CD4-positive, CD25-positive, alpha-beta regulatory T cell (primary cell): ENCODE measurements at regions not wholly inside any gene's neighbourhood (a gene's known extent, or its start where the extent isn't known, plus 50 kb on each side); places are given as distances from the start of the nearest gene placed in this dataset.

ENCODE experiments used
- ATAC-seq, 2 donors: fragments of 150-1000 bp; cut with Tn5 transposase; one replicate each; pipeline ENCODE4 v1.10.0; 2021; ENCODE audit warnings: low read depth in 2 of 2, moderate number of reproducible peaks in 2 of 2, moderate library complexity in 1 of 2
- DNase-seq, 3 donors: peaks; one replicate each; pipeline versions ENCODE4 v3.0.0 to v3.0.0-alpha.2; 2012 to 2022; ENCODE audit warnings: mixed read lengths in 1 of 3
- H3K27ac ChIP-seq: one replicate; pipeline ENCODE4 v1.7.0; 2013; ENCODE audit warnings: mild to moderate bottlenecking, low read length; ENCODE audit not compliant: insufficient read depth, poor library complexity, severe bottlenecking
- H3K27me3 ChIP-seq: one replicate; pipeline ENCODE4 v1.7.0; 2013; ENCODE audit warnings: low read length; ENCODE audit not compliant: control insufficient read depth, insufficient read depth
- H3K36me3 ChIP-seq: one replicate; pipeline ENCODE4 v1.7.0; 2013; ENCODE audit warnings: mild to moderate bottlenecking, low read length, moderate library complexity; ENCODE audit not compliant: control insufficient read depth, insufficient read depth
- H3K4me1 ChIP-seq: 2 replicates; pipeline ENCODE4 v1.7.0; 2013; ENCODE audit warnings: mild to moderate bottlenecking, low read length; ENCODE audit not compliant: insufficient read depth, control insufficient read depth, poor library complexity, severe bottlenecking
- H3K4me3 ChIP-seq: one replicate; pipeline ENCODE4 v1.7.0; 2013; ENCODE audit warnings: low read depth, mild to moderate bottlenecking, low read length, moderate library complexity
- H3K9me3 ChIP-seq, 2 experiments: 1 replicate in 1 of 2; 2 replicates in 1 of 2; pipeline ENCODE4 v1.7.0; 2013; ENCODE audit warnings: low read length in 2 of 2, mild to moderate bottlenecking in 1 of 2, moderate library complexity in 1 of 2; ENCODE audit not compliant: control insufficient read depth in 2 of 2
- H3K27ac Mint-ChIP-seq, 3 donors: one replicate each; pipeline ENCODE4 v1.8.0; 2020 to 2022; ENCODE audit warnings: mild to moderate bottlenecking in 3 of 3, mixed read lengths in 3 of 3, moderate library complexity in 2 of 3
- H3K27me3 Mint-ChIP-seq: one replicate; pipeline ENCODE4 v1.8.0; 2022; ENCODE audit warnings: mild to moderate bottlenecking, mixed read lengths
- H3K36me3 Mint-ChIP-seq: one replicate; pipeline ENCODE4 v1.8.0; 2020; ENCODE audit warnings: mixed read lengths
- H3K4me1 Mint-ChIP-seq, 4 donors: one replicate each; pipeline ENCODE4 v1.8.0; 2020 to 2022; ENCODE audit warnings: mixed read lengths in 4 of 4, mild to moderate bottlenecking in 1 of 4
- H3K4me3 Mint-ChIP-seq, 4 donors: one replicate each; pipeline ENCODE4 v1.8.0; 2020 to 2022; ENCODE audit warnings: mild to moderate bottlenecking in 4 of 4, mixed read lengths in 4 of 4, moderate library complexity in 3 of 4
- H3K9me3 Mint-ChIP-seq, 7 donors: one replicate each; pipeline ENCODE4 v1.8.0; 2020 to 2022; ENCODE audit warnings: mixed read lengths in 7 of 7, mild to moderate bottlenecking in 3 of 7, moderate library complexity in 2 of 7

- ATAC-seq = no peak
- H3K27me3 ChIP-seq = peaks cover 2% of the 10 kb centered on the region
These were observed 72.2 kb upstream of the ADPGK start for GRCh38 chr15:72855791-72856190.

GRCh38 chr15:72852273-72852672, 68.7 kb upstream of the ADPGK start:
- H3K27ac ChIP-seq = no peak overlapping the region

More at GRCh38 chr15:72855791-72856190, 72.2 kb upstream of the ADPGK start:
- no peaks in the 10 kb centered on the region for H3K4me1 ChIP-seq
- DNase-seq = no peak
- Mint-ChIP-seq H3K9me3 (peaks cover 0 to 2% (median 0%) of the 10 kb centered on the region in 7 donors), H3K4me1 (no peaks in the 10 kb centered on the region), H3K4me3 (no peak overlapping the region), H3K36me3 (no peaks in the 10 kb centered on the region), H3K27me3 (peaks cover 25% of the 10 kb centered on the region), H3K27ac (no peak overlapping the region)
- no peak overlapping the region for H3K4me3 ChIP-seq
- H3K9me3 ChIP-seq = no peaks in the 10 kb centered on the region
- H3K27ac ChIP-seq = no peak overlapping the region
- no peaks in the 10 kb centered on the region for H3K36me3 ChIP-seq

GRCh38 chr15:72851586-72851985, 68.0 kb upstream of the ADPGK start:
- Mint-ChIP-seq H3K4me3 (no peak overlapping the region), H3K27ac (no peak overlapping the region), H3K36me3 (no peaks in the 10 kb centered on the region), H3K9me3 (peaks cover 0 to 2% (median 0%) of the 10 kb centered on the region in 7 donors), H3K4me1 (no peaks in the 10 kb centered on the region), H3K27me3 (peaks cover 24% of the 10 kb centered on the region)
- Histone ChIP-seq H3K36me3 (no peaks in the 10 kb centered on the region), H3K27me3 (peaks cover 3% of the 10 kb centered on the region), H3K4me1 (no peaks in the 10 kb centered on the region), H3K9me3 (no peaks in the 10 kb centered on the region), H3K4me3 (no peak overlapping the region), H3K27ac (no peak overlapping the region)
- ATAC-seq = no peak
- no peak for DNase-seq

More at GRCh38 chr15:72852273-72852672, 68.7 kb upstream of the ADPGK start:
- Histone ChIP-seq H3K4me3 (no peak overlapping the region), H3K9me3 (no peaks in the 10 kb centered on the region), H3K27me3 (peaks cover 3% of the 10 kb centered on the region), H3K36me3 (no peaks in the 10 kb centered on the region), H3K4me1 (no peaks in the 10 kb centered on the region)
- DNase-seq (no peak), ATAC-seq (no peak)
- no peaks in the 10 kb centered on the region for H3K36me3 Mint-ChIP-seq
- H3K4me3 Mint-ChIP-seq = no peak overlapping the region
- no peaks in the 10 kb centered on the region for H3K4me1 Mint-ChIP-seq
- H3K27ac Mint-ChIP-seq = no peak overlapping the region
- peaks cover 24% of the 10 kb centered on the region for H3K27me3 Mint-ChIP-seq
- H3K9me3 Mint-ChIP-seq = peaks cover 0 to 2% (median 0%) of the 10 kb centered on the region in 7 donors

- peaks cover 27% of the 10 kb centered on the region for H3K27me3 Mint-ChIP-seq
These were observed 67.3 kb upstream of the ADPGK start for GRCh38 chr15:72850833-72851232.

GRCh38 chr15:72847806-72848205, 64.2 kb upstream of the ADPGK start:
- no peak overlapping the region for H3K27ac ChIP-seq
- H3K4me1 ChIP-seq = no peaks in the 10 kb centered on the region
- DNase-seq (no peak), ATAC-seq (no peak)
- Mint-ChIP-seq H3K27ac (no peak overlapping the region), H3K4me1 (no peaks in the 10 kb centered on the region), H3K4me3 (no peak overlapping the region), H3K27me3 (peaks cover 35% of the 10 kb centered on the region), H3K9me3 (peaks cover 0 to 5% (median 2%) of the 10 kb centered on the region in 7 donors), H3K36me3 (no peaks in the 10 kb centered on the region)
- no peaks in the 10 kb centered on the region for H3K9me3 ChIP-seq
- H3K4me3 ChIP-seq = no peak overlapping the region
- no peaks in the 10 kb centered on the region for H3K36me3 ChIP-seq
- peaks cover 3% of the 10 kb centered on the region for H3K27me3 ChIP-seq

More at GRCh38 chr15:72850833-72851232, 67.3 kb upstream of the ADPGK start:
- no peaks in the 10 kb centered on the region for H3K4me1 Mint-ChIP-seq
- H3K4me3 Mint-ChIP-seq = no peak overlapping the region
- Histone ChIP-seq H3K9me3 (no peaks in the 10 kb centered on the region), H3K4me1 (no peaks in the 10 kb centered on the region), H3K4me3 (no peak overlapping the region), H3K27me3 (peaks cover 3% of the 10 kb centered on the region), H3K36me3 (no peaks in the 10 kb centered on the region), H3K27ac (no peak overlapping the region)
- peaks cover 0 to 2% (median 0%) of the 10 kb centered on the region in 7 donors for H3K9me3 Mint-ChIP-seq
- H3K36me3 Mint-ChIP-seq = no peaks in the 10 kb centered on the region
- ATAC-seq = no peak
- DNase-seq = no peak
- no peak overlapping the region for H3K27ac Mint-ChIP-seq

- Mint-ChIP-seq H3K4me1 (no peaks in the 10 kb centered on the region), H3K9me3 (peaks cover 0 to 5% (median 2%) of the 10 kb centered on the region in 7 donors), H3K36me3 (no peaks in the 10 kb centered on the region), H3K27me3 (peaks cover 39% of the 10 kb centered on the region), H3K4me3 (no peak overlapping the region), H3K27ac (no peak overlapping the region)
- H3K36me3 ChIP-seq = no peaks in the 10 kb centered on the region
- no peak overlapping the region for H3K27ac ChIP-seq
- peaks cover 5% of the 10 kb centered on the region for H3K27me3 ChIP-seq
- no peak overlapping the region for H3K4me3 ChIP-seq
- ATAC-seq (no peak), DNase-seq (no peak)
- H3K9me3 ChIP-seq = no peaks in the 10 kb centered on the region
- no peaks in the 10 kb centered on the region for H3K4me1 ChIP-seq
These were observed 63.5 kb upstream of the ADPGK start for GRCh38 chr15:72847033-72847432.

- DNase-seq = no peak
- Histone ChIP-seq H3K9me3 (no peaks in the 10 kb centered on the region), H3K4me3 (no peak overlapping the region), H3K27me3 (peaks cover 5% of the 10 kb centered on the region), H3K27ac (no peak overlapping the region), H3K36me3 (no peaks in the 10 kb centered on the region), H3K4me1 (no peaks in the 10 kb centered on the region)
- Mint-ChIP-seq H3K36me3 (no peaks in the 10 kb centered on the region), H3K9me3 (peaks cover 0 to 5% (median 2%) of the 10 kb centered on the region in 7 donors), H3K27ac (no peak overlapping the region), H3K27me3 (peaks cover 45% of the 10 kb centered on the region), H3K4me1 (no peaks in the 10 kb centered on the region), H3K4me3 (no peak overlapping the region)
- no peak for ATAC-seq
These were observed 62.4 kb upstream of the ADPGK start for GRCh38 chr15:72845981-72846383.

GRCh38 chr15:72844067-72844466, 60.5 kb upstream of the ADPGK start:
- no peaks in the 10 kb centered on the region for H3K36me3 ChIP-seq
- Mint-ChIP-seq H3K4me3 (no peak overlapping the region), H3K9me3 (peaks cover 0 to 5% (median 2%) of the 10 kb centered on the region in 7 donors), H3K36me3 (no peaks in the 10 kb centered on the region), H3K27ac (no peak overlapping the region), H3K27me3 (peaks cover 45% of the 10 kb centered on the region), H3K4me1 (no peaks in the 10 kb centered on the region)
- ATAC-seq = no peak
- no peaks in the 10 kb centered on the region for H3K4me1 ChIP-seq
- H3K4me3 ChIP-seq = no peak overlapping the region
- peaks cover 2% of the 10 kb centered on the region for H3K27me3 ChIP-seq
- H3K27ac ChIP-seq = no peak overlapping the region
- DNase-seq = no peak
- H3K9me3 ChIP-seq = no peaks in the 10 kb centered on the region
